Panc1 (cell line): ENCODE measurements at regions not wholly inside any gene's neighbourhood (a gene's known extent, or its start where the extent isn't known, plus 50 kb on each side); places are given as distances from the start of the nearest gene placed in this dataset.
"Not testable (repeated sequence)": the region's sequence is repeated elsewhere in the genome, so short reads cannot be mapped to it uniquely, and the experiment has no call there.

Experiments used
- CTCF ChIP-seq: fragments of 450-650 bp; IDR thresholded peaks from 2 replicates; pipeline ENCODE4 v1.5.1; 2017; ENCODE audit warnings: mild to moderate bottlenecking
- POLR2AphosphoS5 ChIP-seq: IDR thresholded peaks from 2 replicates; pipeline ENCODE4 v1.6.1; 2012; ENCODE audit warnings: mild to moderate bottlenecking, low read depth, low read length, moderate library complexity
- REST ChIP-seq, 2 experiments: IDR thresholded peaks; 2 replicates each; pipeline ENCODE4 v1.6.1; 2011 to 2012; ENCODE audit warnings: low read depth in 2 of 2, control low read depth in 1 of 2, low read length in 1 of 2, mild to moderate bottlenecking in 1 of 2, moderate library complexity in 1 of 2; ENCODE audit not compliant: insufficient read depth in 1 of 2

GRCh38 chr13:31608780-31609179 is 130.5 kb upstream of the RXFP2 start:
- not testable (repeated sequence) for TF ChIP-seq CTCF; POLR2AphosphoS5; REST (IDR thresholded peaks at IDR 0.05; ENCODE audit: insufficient read depth in 1 of 2, low read depth in 2 of 2, low read length in 1 of 2)
